GM12878 (cell line): ENCODE measurements at regions not wholly inside any gene's neighbourhood (a gene's known extent, or its start where the extent isn't known, plus 50 kb on each side); places are given as distances from the start of the nearest gene placed in this dataset.
"Not testable (repeated sequence)": the region's sequence is repeated elsewhere in the genome, so short reads cannot be mapped to it uniquely, and the experiment has no call there.

Experiments used
- ATAC-seq: fragments of 200-7000 bp; cut with Tn5 transposase; 3 replicates; pipeline ENCODE4 v1.9.1; 2020; ENCODE audit warnings: mild to moderate bottlenecking, moderate library complexity
- BruUV-seq: library from RNA; stranded (reverse); fragments of 400-500 nt; replicated peaks from 2 replicates; lab custom pipeline; 2021; lab: Mats Ljungman, UMichigan
- CTCF ChIA-PET: fragments of 300-600 bp; sonication (Branson Sonifier 250); formaldehyde crosslinking; extraction: SDS; loops from one replicate; lab custom pipeline; 2021; ENCODE audit warnings: inconsistent platforms; lab: Yijun Ruan, JAX
- POLR2A ChIA-PET: fragments of 350-600 bp; formaldehyde crosslinking; extraction: SDS; loops from one replicate; lab custom pipeline; 2021; ENCODE audit warnings: inconsistent platforms; lab: Charles Lee
- RAD21 ChIA-PET: fragments of 300-600 bp; sonication (Branson Sonifier 250); formaldehyde crosslinking; loops from one replicate; lab custom pipeline; 2023; ENCODE audit warnings: antibody characterized with exemption; ENCODE audit not compliant: unreplicated experiment; lab: Charles Lee
- SMC1A ChIA-PET: fragments of 300-600 bp; sonication (Branson Sonifier 250); formaldehyde crosslinking; loops from one replicate; lab custom pipeline; 2023; ENCODE audit not compliant: unreplicated experiment, uncharacterized antibody; lab: Charles Lee
- DNase-seq: peaks from one replicate; pipeline ENCODE4 v3.0.0-alpha.2; 2011; ENCODE audit warnings: low read depth, low spot score
- FAIRE-seq: peaks from 3 replicates; lab custom pipeline; 2011; peaks lifted over from hg19 to GRCh38; lab: Jason Lieb, UNC
- H2AFZ ChIP-seq: 2 replicates; pipeline ENCODE4 v1.6.0; 2011; ENCODE audit warnings: low read depth, low read length, control low read depth; ENCODE audit not compliant: control insufficient read depth
- H3K27ac ChIP-seq: 2 replicates; pipeline ENCODE4 v1.5.1; 2011; ENCODE audit warnings: control low read depth; ENCODE audit not compliant: control insufficient read depth, insufficient read depth
- H3K27me3 ChIP-seq, 2 experiments: replicated peaks in 1 of 2; 2 replicates each; pipeline versions ENCODE4 v1.6.0 to v1.6.1; 2011; ENCODE audit warnings: low read length in 1 of 2; ENCODE audit not compliant: control insufficient read depth in 2 of 2, insufficient read depth in 2 of 2
- H3K36me3 ChIP-seq, 2 experiments: 2 replicates each; pipeline ENCODE4 v1.5.1; 2011; ENCODE audit warnings: low read length in 1 of 2; ENCODE audit not compliant: control insufficient read depth in 2 of 2, insufficient read depth in 2 of 2
- H3K4me1 ChIP-seq: 2 replicates; pipeline ENCODE4 v1.6.1; 2011; ENCODE audit warnings: mild to moderate bottlenecking, low read length, moderate library complexity, mixed read lengths; ENCODE audit not compliant: control insufficient read depth, insufficient read depth
- H3K4me2 ChIP-seq: 2 replicates; pipeline ENCODE4 v1.6.0; 2011; ENCODE audit warnings: control low read depth; ENCODE audit not compliant: control insufficient read depth, insufficient read depth
- H3K4me3 ChIP-seq: fragments of 200-600 bp; sonication (generic); 2 replicates; pipeline ENCODE4 v1.5.1; 2016
- H3K79me2 ChIP-seq: 2 replicates; pipeline ENCODE4 v1.6.0; 2011; ENCODE audit warnings: low read length; ENCODE audit not compliant: control insufficient read depth, insufficient read depth
- H3K9ac ChIP-seq: 2 replicates; pipeline ENCODE4 v1.8.0; 2011; ENCODE audit warnings: low read length, control low read depth, mixed read lengths; ENCODE audit not compliant: control insufficient read depth, insufficient read depth
- H3K9me3 ChIP-seq: replicated peaks from 3 replicates; pipeline ENCODE4 v1.5.1; 2011; ENCODE audit warnings: mild to moderate bottlenecking, low read length; ENCODE audit not compliant: control insufficient read depth, insufficient read depth
- H4K20me1 ChIP-seq: 2 replicates; pipeline ENCODE4 v1.6.0; 2011; ENCODE audit not compliant: control insufficient read depth, insufficient read depth
- ASH2L ChIP-seq: fragments of 300-600, 200-600 bp; sonication (generic); IDR thresholded peaks from 2 replicates; pipeline ENCODE4 v1.6.1; 2017; ENCODE audit warnings: low read depth, mild to moderate bottlenecking, borderline replicate concordance
- IRF4 ChIP-seq: IDR thresholded peaks from 2 replicates; pipeline ENCODE4 v1.6.1; 2011; ENCODE audit warnings: low read depth, low read length
- PBX3 ChIP-seq: IDR thresholded peaks from 2 replicates; pipeline ENCODE4 v1.6.1; 2011; ENCODE audit warnings: mild to moderate bottlenecking, low read depth, low read length, moderate library complexity; ENCODE audit not compliant: insufficient replicate concordance
- SMAD5 ChIP-seq: IDR thresholded peaks from 2 replicates; pipeline ENCODE4 v1.6.1; 2016; ENCODE audit warnings: antibody characterized with exemption, low read depth
- STAT3 ChIP-seq: IDR thresholded peaks from 2 replicates; pipeline ENCODE4 v1.6.1; 2011; ENCODE audit warnings: low read depth, low read length, improper control_type of control experiment
- USF1 ChIP-seq: IDR thresholded peaks from 2 replicates; pipeline ENCODE4 v1.6.1; 2011; ENCODE audit warnings: borderline replicate concordance, low read depth, mild to moderate bottlenecking, moderate library complexity, mixed read lengths, low read length; ENCODE audit not compliant: insufficient read depth; ENCODE audit errors: extremely low read length
- ZBED1 ChIP-seq: IDR thresholded peaks from 2 replicates; pipeline ENCODE4 v1.6.1; 2016; ENCODE audit warnings: borderline replicate concordance
- ZNF24 ChIP-seq: fragments of 450-650 bp; IDR thresholded peaks from 2 replicates; pipeline ENCODE4 v1.6.1; 2017; ENCODE audit warnings: antibody characterized with exemption, mild to moderate bottlenecking
- WGBS: methylation state at CpG from one replicate; pipeline ENCODE4 v1.1.6; 2016; ENCODE audit warnings: low lambda C conversion rate; ENCODE audit not compliant: insufficient replicate concordance, insufficient coverage; ENCODE audit errors: missing lambda C conversion rate; 5-methylcytosine and 5-hydroxymethylcytosine counted together
- in situ Hi-C: fragments of 300-500 bp; cut with MboI; formaldehyde crosslinking; loops from 9 replicates; pipeline ENCODE4 v1.14.3; 2018; ENCODE audit warnings: mixed read lengths
- intact Hi-C: fragments of 100-400 bp; cut with micrococcal nuclease; formaldehyde crosslinking; loops from one replicate; pipeline ENCODE4 v1.14.2; 2022; ENCODE audit not compliant: unreplicated experiment

- no peak for TF ChIP-seq PBX3
These were observed 198.7 kb upstream of the ADAMTS3 start (continued) for GRCh38 chr4:72767618-72768302.

GRCh38 chr4:72765788-72766187 lies 196.8 kb upstream of the ADAMTS3 start:
- SMC1A ChIA-PET, FAIRE-seq, BruUV-seq: not testable (repeated sequence)

DNA sequence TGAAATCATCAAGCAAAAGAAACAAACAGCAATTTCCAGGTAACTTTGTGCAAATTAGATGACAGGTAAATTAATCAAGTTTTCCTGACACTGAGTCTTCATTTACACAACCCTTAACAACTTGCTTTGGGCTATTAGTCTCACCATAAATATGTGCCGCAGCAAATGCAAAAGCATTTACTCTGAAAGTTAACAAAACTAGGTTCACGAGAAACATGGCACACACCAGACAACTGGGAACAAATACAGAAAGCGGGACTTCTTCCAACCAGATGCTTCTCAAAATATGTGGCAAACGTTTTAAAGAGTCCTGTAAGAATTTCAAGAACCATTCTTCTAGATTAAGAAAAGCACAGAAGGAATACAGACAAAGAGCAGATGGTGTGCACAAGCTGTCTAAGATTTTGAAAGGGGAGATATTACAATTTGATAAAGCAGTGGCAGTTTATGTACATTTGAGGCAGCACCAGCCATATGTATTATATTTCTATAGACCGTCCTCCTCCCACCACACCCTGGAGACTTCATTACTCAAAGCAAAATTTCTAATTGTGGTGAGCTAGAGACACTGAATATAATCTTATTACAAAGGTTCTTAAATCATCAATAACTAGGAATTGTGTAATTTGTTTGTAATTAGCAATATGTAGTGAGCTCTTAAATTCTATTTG lies 192.5 kb upstream of the ADAMTS3 start:
- SMC1A ChIA-PET, result no interaction called here
- H3K36me3 ChIP-seq, result no peaks in the 10 kb centered on the region
- intact Hi-C loops (no loop called here), in situ Hi-C loops (no loop called here)
- H4K20me1 ChIP-seq, result no peaks in the 10 kb centered on the region
- CTCF ChIA-PET, result no interaction called here
- no peak overlapping the region for H3K27ac ChIP-seq
- RAD21 ChIA-PET, result no interaction called here
- ATAC-seq (no peak), FAIRE-seq (no peak), DNase-seq (no peak)
- H2AFZ ChIP-seq, result no peak overlapping the region
- no peaks in the 10 kb centered on the region for H3K27me3 ChIP-seq
- no peaks in the 10 kb centered on the region for H3K9me3 ChIP-seq
- POLR2A ChIA-PET, result no interaction called here
- no peaks in the 10 kb centered on the region for H3K4me1 ChIP-seq
- no peak overlapping the region for H3K9ac ChIP-seq
- BruUV-seq, result no TSS peak
- no peaks in the 10 kb centered on the region for H3K79me2 ChIP-seq
- WGBS, result 17% methylated on average over 5 of the region's 5 CpGs
- H3K4me3 ChIP-seq, result no peak overlapping the region
- no peak overlapping the region for H3K4me2 ChIP-seq
- TF ChIP-seq ZNF24, result no peak
- TF ChIP-seq STAT3, result no peak
- no peak for TF ChIP-seq ZBED1
- no peak for TF ChIP-seq IRF4
- TF ChIP-seq ASH2L, result no peak
- no peak for TF ChIP-seq SMAD5
- TF ChIP-seq USF1, result no peak

More at GRCh38 chr4:72765788-72766187, 196.8 kb upstream of the ADAMTS3 start:
- H2AFZ ChIP-seq, H3K4me3 ChIP-seq, H3K4me1 ChIP-seq, RAD21 ChIA-PET, POLR2A ChIA-PET, ATAC-seq, H3K9ac ChIP-seq, CTCF ChIA-PET, H3K4me2 ChIP-seq, H4K20me1 ChIP-seq, H3K36me3 ChIP-seq, H3K79me2 ChIP-seq, H3K27ac ChIP-seq, H3K27me3 ChIP-seq, H3K9me3 ChIP-seq, DNase-seq, intact Hi-C loops, in situ Hi-C loops: not testable (repeated sequence)
- WGBS, result 54% methylated on average over 17 of the region's 19 CpGs
